Liver (tissue), 7 donors: ENCODE measurements at regions not wholly inside any gene's neighbourhood (a gene's known extent, or its start where the extent isn't known, plus 50 kb on each side); places are given as distances from the start of the nearest gene placed in this dataset.
A peak's percentile ranks its signal among the peaks of the same experiment; 100 is the strongest.

Source experiments
- DNase-seq: peaks from one replicate; pipeline ENCODE4 v3.0.0-alpha.2; 2017; ENCODE audit warnings: low spot score
- H3K27ac ChIP-seq, 2 donors: one replicate each; pipeline ENCODE4 v1.7.0; 2013; ENCODE audit warnings: inconsistent platforms in 2 of 2, low read length in 2 of 2, control low read depth in 1 of 2, low read depth in 1 of 2, mild to moderate bottlenecking in 1 of 2
- H3K27me3 ChIP-seq, 4 donors: one replicate each; pipeline versions ENCODE4 v1.6.1 to v1.7.0; 2013; ENCODE audit warnings: low read length in 3 of 4, inconsistent platforms in 1 of 4, mild to moderate bottlenecking in 1 of 4, moderate library complexity in 1 of 4; ENCODE audit not compliant: control insufficient read depth in 4 of 4, insufficient read depth in 4 of 4
- H3K36me3 ChIP-seq, 4 donors: one replicate each; pipeline versions ENCODE4 v1.6.1 to v1.7.0; 2013; ENCODE audit warnings: low read length in 3 of 4, mild to moderate bottlenecking in 3 of 4, low read depth in 1 of 4, moderate library complexity in 1 of 4; ENCODE audit not compliant: control insufficient read depth in 4 of 4, insufficient read depth in 3 of 4
- H3K4me1 ChIP-seq, 4 donors: one replicate each; pipeline versions ENCODE4 v1.6.1 to v1.7.0; 2013; ENCODE audit warnings: low read length in 3 of 4, mild to moderate bottlenecking in 3 of 4, moderate library complexity in 1 of 4; ENCODE audit not compliant: control insufficient read depth in 4 of 4, insufficient read depth in 4 of 4
- H3K4me3 ChIP-seq, 3 donors: one replicate each; pipeline versions ENCODE4 v1.6.1 to v1.7.0; 2013; ENCODE audit warnings: low read length in 3 of 3, control low read depth in 1 of 3, low read depth in 1 of 3, mild to moderate bottlenecking in 1 of 3
- H3K9ac ChIP-seq, 2 donors: one replicate each; pipeline ENCODE4 v1.7.0; 2013; ENCODE audit warnings: low read length in 2 of 2, mild to moderate bottlenecking in 2 of 2, moderate library complexity in 2 of 2, control low read depth in 1 of 2, low read depth in 1 of 2
- H3K9me3 ChIP-seq, 4 donors: one replicate each; pipeline versions ENCODE4 v1.6.1 to v1.7.0; 2013; ENCODE audit warnings: low read length in 3 of 4; ENCODE audit not compliant: control insufficient read depth in 4 of 4
- FOXA1 ChIP-seq: IDR thresholded peaks from 2 replicates; pipeline ENCODE4 v1.6.1; 2016; ENCODE audit warnings: antibody characterized with exemption
- GABPA ChIP-seq, 2 donors: IDR thresholded peaks in 1 of 2; conservative IDR thresholded peaks in 1 of 2; 2 replicates each; pipeline ENCODE4 v1.6.1; 2016; ENCODE audit warnings: antibody characterized with exemption in 2 of 2, mild to moderate bottlenecking in 1 of 2, moderate library complexity in 1 of 2
- HNF4A ChIP-seq, 2 donors: conservative IDR thresholded peaks; 2 replicates each; pipeline ENCODE4 v1.6.1; 2016; ENCODE audit warnings: antibody characterized with exemption in 2 of 2, mild to moderate bottlenecking in 2 of 2
- HNF4G ChIP-seq: IDR thresholded peaks from 2 replicates; pipeline ENCODE4 v1.6.1; 2016; ENCODE audit warnings: antibody characterized with exemption
- JUND ChIP-seq, 2 donors: IDR thresholded peaks; 2 replicates each; pipeline ENCODE4 v1.6.1; 2016; ENCODE audit warnings: antibody characterized with exemption in 2 of 2
- NR2F2 ChIP-seq: IDR thresholded peaks from 2 replicates; pipeline ENCODE4 v1.6.1; 2016; ENCODE audit warnings: antibody characterized with exemption
- RAD21 ChIP-seq, 2 donors: IDR thresholded peaks; 2 replicates each; pipeline ENCODE4 v1.6.1; 2016; ENCODE audit warnings: antibody characterized with exemption in 2 of 2, mild to moderate bottlenecking in 2 of 2
- RXRA ChIP-seq, 2 donors: IDR thresholded peaks; 2 replicates each; pipeline ENCODE4 v1.6.1; 2017 to 2018; ENCODE audit warnings: antibody characterized with exemption in 2 of 2, mild to moderate bottlenecking in 1 of 2
- SP1 ChIP-seq: IDR thresholded peaks from 2 replicates; pipeline ENCODE4 v1.6.1; 2018; ENCODE audit warnings: antibody characterized with exemption, mild to moderate bottlenecking
- TAF1 ChIP-seq: conservative IDR thresholded peaks from 2 replicates; pipeline ENCODE4 v1.6.1; 2016; ENCODE audit warnings: antibody characterized with exemption, mild to moderate bottlenecking
- YY1 ChIP-seq: IDR thresholded peaks from 2 replicates; pipeline ENCODE4 v1.6.1; 2016; ENCODE audit warnings: antibody characterized with exemption, mild to moderate bottlenecking
- WGBS: extraction: QIAGEN DNeasy Blood & Tissue Kit; methylation state at CpG from one replicate; pipeline ENCODE4 v1.1.7; 2013; 5-methylcytosine and 5-hydroxymethylcytosine counted together
- TF ChIP-seq, protein P1 (sequence below): IDR thresholded peaks from 2 replicates; pipeline ENCODE4 v1.6.1; 2016; ENCODE audit warnings: antibody characterized with exemption
- TF ChIP-seq, protein P2 (sequence below): IDR thresholded peaks from 2 replicates; pipeline ENCODE4 v1.6.1; 2016; ENCODE audit warnings: antibody characterized with exemption
- donor health status: healthy.
- donor health status: healthy.
- donor health status: healthy.
- donor health status: healthy.

DNA sequence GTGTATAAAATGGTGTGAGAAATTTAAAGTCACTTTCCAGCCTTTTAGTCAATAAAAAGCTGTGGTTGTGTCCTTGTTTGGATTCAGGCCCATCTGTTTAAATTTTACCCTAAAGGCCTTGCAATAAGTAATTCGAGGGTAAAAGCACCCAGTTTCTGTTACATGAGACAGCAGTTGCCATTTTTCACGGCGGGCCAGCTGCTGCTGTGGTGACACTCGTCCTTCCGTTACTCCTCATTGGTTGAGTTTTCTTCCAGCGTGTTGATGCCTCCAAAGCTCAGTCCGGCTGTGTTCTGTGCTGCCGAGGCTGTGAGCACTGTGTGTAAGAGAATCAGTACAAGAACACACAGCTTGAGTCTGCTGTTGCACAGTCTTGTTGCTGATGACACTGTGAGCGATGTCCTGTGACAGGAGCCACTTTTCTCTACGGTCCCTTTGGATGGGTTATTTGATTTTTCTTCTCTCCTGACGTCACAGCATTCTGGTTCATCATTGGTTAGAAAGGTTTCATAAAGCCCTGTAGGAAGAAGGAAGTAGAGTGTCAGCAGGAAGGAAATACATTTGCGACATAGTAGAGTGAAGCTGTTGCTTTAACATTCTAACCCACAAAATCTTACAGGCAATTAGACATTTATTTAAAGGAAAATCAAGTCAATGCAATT is 602.5 kb upstream of the ARGLU1 start:
- Histone ChIP-seq H3K4me3 (no peak overlapping the region), H3K9me3 (no peaks in the 10 kb centered on the region), H3K9ac (no peak overlapping the region), H3K4me1 (no peaks in the 10 kb centered on the region), H3K36me3 (no peaks in the 10 kb centered on the region), H3K27me3 (no peaks in the 10 kb centered on the region), H3K27ac (no peak overlapping the region)
- WGBS = 78% methylated on average over 12 of the region's 12 CpGs
- no peak for TF ChIP-seq RXRA (IDR thresholded peaks at IDR 0.05)
- TF ChIP-seq JUND (IDR thresholded peaks at IDR 0.05) = no peak
- no peak for TF ChIP-seq FOXA1
- TF ChIP-seq TAF1 = no peak
- TF ChIP-seq YY1 = no peak
- TF ChIP-seq, protein P1, sequence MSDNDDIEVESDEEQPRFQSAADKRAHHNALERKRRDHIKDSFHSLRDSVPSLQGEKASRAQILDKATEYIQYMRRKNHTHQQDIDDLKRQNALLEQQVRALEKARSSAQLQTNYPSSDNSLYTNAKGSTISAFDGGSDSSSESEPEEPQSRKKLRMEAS = no peak
- no peak for TF ChIP-seq RAD21 (IDR thresholded peaks at IDR 0.05)
- no peak for TF ChIP-seq NR2F2
- no peak for TF ChIP-seq HNF4G
- no peak for TF ChIP-seq SP1
- DNase-seq = no peak

DNA sequence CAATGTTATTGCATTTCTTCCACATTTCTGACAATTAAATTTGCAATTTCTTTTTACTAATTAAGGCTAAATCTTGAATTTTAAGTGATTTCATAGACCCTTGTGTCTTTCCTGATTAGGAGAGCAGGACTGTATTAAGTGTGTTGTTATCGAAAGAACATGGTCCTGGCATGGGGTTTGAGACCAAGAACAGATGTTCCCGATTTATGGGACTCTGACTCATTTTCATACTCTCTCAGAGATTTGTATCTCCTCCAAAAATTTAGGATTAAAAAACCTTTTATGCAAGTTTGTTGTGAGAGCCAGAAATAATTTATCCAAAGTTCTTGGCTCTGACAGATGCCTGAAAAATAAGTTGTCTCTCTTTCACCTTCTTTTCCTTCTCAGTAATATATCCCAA is 589.3 kb upstream of the ARGLU1 start:
- Histone ChIP-seq H3K27ac (no peak overlapping the region), H3K36me3 (no peaks in the 10 kb centered on the region), H3K4me1 (no peaks in the 10 kb centered on the region), H3K4me3 (no peak overlapping the region), H3K27me3 (peaks cover 0 to 2% (median 0%) of the 10 kb centered on the region in 4 donors), H3K9ac (no peak overlapping the region), H3K9me3 (no peaks in the 10 kb centered on the region)
- DNase-seq = no peak
- TF ChIP-seq YY1 (no peak), GABPA (IDR thresholded peaks at IDR 0.05 in 1 of 2, conservative IDR thresholded peaks at IDR 0.05 in 1 of 2) (no peak), RXRA (IDR thresholded peaks at IDR 0.05) (no peak), FOXA1 (no peak), NR2F2 (no peak)
- TF ChIP-seq, protein P1 = no peak
- WGBS = 82% methylated on average over 2 of the region's 2 CpGs

DNA sequence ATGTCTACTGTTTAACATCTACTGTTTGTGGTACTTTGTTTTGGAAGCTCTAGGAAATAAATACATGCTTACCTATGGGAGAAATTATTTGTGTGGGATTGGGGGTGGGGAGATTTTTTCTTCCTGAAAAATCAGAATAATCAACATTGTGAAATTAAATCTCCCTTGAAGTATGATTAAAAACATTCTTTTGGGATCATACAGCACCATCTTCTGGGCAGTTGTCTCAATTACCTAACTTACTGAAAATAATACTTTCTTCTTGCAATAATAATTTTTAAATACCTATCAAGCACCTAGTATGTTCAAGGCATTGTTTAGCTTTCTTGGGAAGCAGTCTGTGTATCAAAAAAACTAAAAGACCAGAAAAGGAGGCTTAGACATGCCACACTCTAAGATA is 576.5 kb upstream of the ARGLU1 start:
- Histone ChIP-seq H3K27me3 (no peaks in the 10 kb centered on the region), H3K27ac (no peak overlapping the region), H3K4me1 (peaks cover 0 to 4% (median under 1%) of the 10 kb centered on the region in 4 donors), H3K36me3 (no peaks in the 10 kb centered on the region), H3K9ac (no peak overlapping the region), H3K4me3 (no peak overlapping the region), H3K9me3 (no peaks in the 10 kb centered on the region)
- TF ChIP-seq SP1 = no peak
- TF ChIP-seq RAD21 (IDR thresholded peaks at IDR 0.05) = peak; percentile 40 to 54
- TF ChIP-seq GABPA (IDR thresholded peaks at IDR 0.05 in 1 of 2, conservative IDR thresholded peaks at IDR 0.05 in 1 of 2) = no peak
- TF ChIP-seq, protein P1 = no peak
- no peak for TF ChIP-seq TAF1
- no peak for DNase-seq

DNA sequence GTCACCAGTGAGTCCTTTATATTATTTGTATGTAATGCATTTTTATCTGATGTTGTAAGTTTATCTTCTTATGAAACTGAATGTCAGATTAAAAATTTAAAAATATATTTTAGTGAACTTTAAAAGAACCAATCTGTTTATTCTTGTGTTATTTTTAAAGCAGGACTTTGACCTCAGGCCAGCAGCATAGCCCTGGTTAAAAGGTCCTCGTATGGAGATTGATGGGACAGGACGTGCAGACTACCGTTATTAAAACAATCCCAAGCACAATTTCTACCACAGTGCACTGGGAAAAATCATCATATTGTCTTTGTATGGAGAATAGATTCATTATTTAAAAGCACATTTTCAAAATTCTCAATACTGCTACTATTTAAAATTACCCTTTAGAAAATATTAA is 573.8 kb upstream of the ARGLU1 start:
- Histone ChIP-seq H3K27ac (no peak overlapping the region), H3K36me3 (no peaks in the 10 kb centered on the region), H3K4me1 (peaks cover 0 to 4% (median under 1%) of the 10 kb centered on the region in 4 donors), H3K4me3 (no peak overlapping the region), H3K9me3 (no peaks in the 10 kb centered on the region), H3K9ac (no peak overlapping the region), H3K27me3 (no peaks in the 10 kb centered on the region)
- DNase-seq = no peak
- TF ChIP-seq, protein P2, sequence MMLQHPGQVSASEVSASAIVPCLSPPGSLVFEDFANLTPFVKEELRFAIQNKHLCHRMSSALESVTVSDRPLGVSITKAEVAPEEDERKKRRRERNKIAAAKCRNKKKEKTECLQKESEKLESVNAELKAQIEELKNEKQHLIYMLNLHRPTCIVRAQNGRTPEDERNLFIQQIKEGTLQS = no peak
- TF ChIP-seq HNF4A (conservative IDR thresholded peaks at IDR 0.05) = peak; percentile 29 to 72
- 18% methylated on average over 3 of the region's 3 CpGs for WGBS
